Esophagus squamous epithelium (tissue), 4 donors: ENCODE measurements at regions not wholly inside any gene's neighbourhood (a gene's known extent, or its start where the extent isn't known, plus 50 kb on each side); places are given as distances from the start of the nearest gene placed in this dataset.

ENCODE experiments used
- CTCF ChIP-seq, 6 experiments: fragments of 450-650 bp in 4 of 6; fragments of 200-600 bp in 2 of 6; sonication (generic) in 2 of 6; IDR thresholded peaks; one replicate each; pipeline ENCODE4 v1.5.1; 2016 to 2019; ENCODE audit warnings: antibody characterized with exemption in 6 of 6, mild to moderate bottlenecking in 4 of 6, moderate library complexity in 4 of 6
- POLR2A ChIP-seq, 4 donors: fragments of 450-650 bp; IDR thresholded peaks; one replicate each; pipeline ENCODE4 v1.6.1; 2017; ENCODE audit warnings: antibody characterized with exemption in 4 of 4, mild to moderate bottlenecking in 4 of 4, moderate library complexity in 3 of 4

DNA sequence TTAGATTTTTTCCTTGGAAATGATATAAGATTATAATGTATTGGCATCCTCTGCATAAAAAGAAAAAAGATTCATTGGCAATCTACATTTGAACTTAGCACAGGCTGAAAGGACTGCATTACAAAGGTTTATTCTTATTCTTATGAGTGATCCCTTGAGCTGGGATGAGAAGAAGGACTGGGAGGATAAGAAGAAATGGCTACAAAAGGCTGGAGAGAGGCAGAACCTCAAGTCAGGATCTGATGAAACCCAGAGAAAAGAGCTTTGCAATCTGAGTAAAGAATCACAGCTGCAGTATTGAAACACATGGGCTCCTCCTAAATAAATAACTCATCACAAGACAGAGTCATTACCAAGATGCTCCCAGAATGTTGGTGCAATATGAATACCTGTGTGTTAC lies 1635.4 kb upstream of the FLRT2 start:
- no peak for TF ChIP-seq CTCF (IDR thresholded peaks at IDR 0.05)
- no peak for TF ChIP-seq POLR2A (IDR thresholded peaks at IDR 0.05)
